Heart right ventricle (tissue), 16 donors: ENCODE measurements at regions not wholly inside any gene's neighbourhood (a gene's known extent, or its start where the extent isn't known, plus 50 kb on each side); places are given as distances from the start of the nearest gene placed in this dataset.

ENCODE experiments used
- ATAC-seq, 8 donors: fragments of 200-7000 bp; cut with Tn5 transposase; one replicate each; pipeline ENCODE4 v1.9.1; 2020; ENCODE audit warnings: mild to moderate bottlenecking in 8 of 8, moderate library complexity in 8 of 8, moderate number of reproducible peaks in 1 of 8
- DNase-seq, 2 donors: peaks; one replicate each; pipeline ENCODE4 v3.0.0-alpha.2; 2020
- H3K27ac ChIP-seq, 10 donors: fragments of 200-600 bp; sonication (generic) in 2 of 10; one replicate each; pipeline versions ENCODE4 v1.5.0 to v1.8.0; 2020 to 2022; ENCODE audit warnings: mild to moderate bottlenecking in 3 of 10
- H3K27me3 ChIP-seq, 7 donors: fragments of 200-600 bp; one replicate each; pipeline ENCODE4 v1.8.0; 2021 to 2022; ENCODE audit warnings: mild to moderate bottlenecking in 2 of 7
- H3K36me3 ChIP-seq, 9 donors: fragments of 200-600 bp; sonication (generic) in 1 of 9; one replicate each; pipeline versions ENCODE4 v1.5.0 to v1.8.0; 2020 to 2022; ENCODE audit warnings: mild to moderate bottlenecking in 2 of 9
- H3K4me1 ChIP-seq, 9 donors: fragments of 200-600 bp; sonication (generic) in 1 of 9; one replicate each; pipeline versions ENCODE4 v1.5.0 to v1.8.0; 2020 to 2022; ENCODE audit warnings: mild to moderate bottlenecking in 4 of 9
- H3K4me3 ChIP-seq, 10 donors: fragments of 200-600 bp; sonication (generic) in 2 of 10; one replicate each; pipeline versions ENCODE4 v1.5.0 to v1.8.0; 2020 to 2022; ENCODE audit warnings: mild to moderate bottlenecking in 7 of 10, moderate library complexity in 2 of 10
- H3K9me3 ChIP-seq, 11 donors: fragments of 200-600 bp in 10 of 11; sonication (generic) in 2 of 11; one replicate each; pipeline versions ENCODE4 v1.5.0 to v1.8.0; 2013 to 2022; ENCODE audit warnings: mild to moderate bottlenecking in 2 of 11, control low read depth in 1 of 11, moderate library complexity in 1 of 11
- CTCF ChIP-seq, 9 donors: fragments of 200-600 bp; sonication (generic) in 2 of 9; IDR thresholded peaks; one replicate each; pipeline versions ENCODE4 v1.5.0 to v1.8.0; 2021 to 2022; ENCODE audit warnings: antibody characterized with exemption in 9 of 9, mild to moderate bottlenecking in 5 of 9, moderate library complexity in 1 of 9
- WGBS, 2 donors: extraction: QIAGEN DNeasy Blood & Tissue Kit; methylation state at CpG; one replicate each; pipeline ENCODE4 v1.1.7; 2013; ENCODE audit warnings: inconsistent platforms in 1 of 2; 5-methylcytosine and 5-hydroxymethylcytosine counted together
- intact Hi-C, 10 donors: fragments of 100-400 bp; cut with DNase I; formaldehyde crosslinking; loops; one replicate each; pipeline versions ENCODE4 v1.11.1 to v1.14.2; 2022
- donor health status: Arrhythmogenic right ventricular cardiomyopathy.
- donor health status: ischemic (EF 13 %, LVEDD 7.1; RV severe dilation, severe dysfunction).
- donor health status: healthy with polysubstance abuse.
- donor health status: DM: no; HTN: yes; CAD: no.
- donor health status: DM: no; HTN: no; CAD: no.
- donor health status: ischemic (EF 25% LVEDD 6.9; RV normal size, moderate dysfunction).
- donor health status: ischemic (EF 25% LVEDD 5.7; RV mildly dilated, moderate dysfunction).
- donor health status: healthy.
- donor health status: DM: yes; HTN: yes; CAD: no.
- donor health status: Ischemic cardiomyopathy.
- donor health status: ischemic (EF 35%, LVEDD 5.7; RV mildly dilated, moderate dysfunction).
- donor health status: nonischemic (EF 11% LVEDD 7.7; RV severe dilation, severe dysfunction).
- donor health status: DM: yes; HTN: yes; CAD: no.
- donor health status: PGD.
- donor health status: ischemic (EF 29% LVEDD 5.4; RV normal size, mild dysfunction).
- donor health status: nonischemic (EF 23%, LVEDD 6.1; RV moderate dilation, normal function).

GRCh38 chr11:127191689-127192088 is 191.1 kb upstream of the KIRREL3 start:
- no peak for ATAC-seq
- Histone ChIP-seq H3K36me3 (no peaks in the 10 kb centered on the region), H3K4me3 (no peak overlapping the region), H3K27ac (no peak overlapping the region), H3K9me3 (no peaks in the 10 kb centered on the region), H3K4me1 (peaks cover 0 to 7% (median 0%) of the 10 kb centered on the region in 9 donors), H3K27me3 (peaks cover 0 to 15% (median 0%) of the 10 kb centered on the region in 7 donors)
- no peak for TF ChIP-seq CTCF (IDR thresholded peaks at IDR 0.05)
- no peak for DNase-seq
- intact Hi-C loops, result loop anchor here in 1 of 10 donors (2.0 kb wide), 1 partner anchor 33 kb away; no protein-coding TSS in a partner anchor
- WGBS, 2 donors, result 88 to 100% methylated on average over 1 of the region's 1 CpG

GRCh38 chr11:127191261-127191660 is 190.7 kb upstream of the KIRREL3 start:
- Histone ChIP-seq H3K4me1 (peaks cover 0 to 7% (median 0%) of the 10 kb centered on the region in 9 donors), H3K9me3 (no peaks in the 10 kb centered on the region), H3K4me3 (no peak overlapping the region), H3K27ac (no peak overlapping the region), H3K27me3 (peaks cover 0 to 15% (median 0%) of the 10 kb centered on the region in 7 donors), H3K36me3 (no peaks in the 10 kb centered on the region)
- DNase-seq (no peak), ATAC-seq (no peak)
- WGBS, 2 donors, result 64 to 79% methylated on average over 3 of the region's 3 CpGs
- intact Hi-C loops, result no loop called here
- no peak for TF ChIP-seq CTCF (IDR thresholded peaks at IDR 0.05)

DNA sequence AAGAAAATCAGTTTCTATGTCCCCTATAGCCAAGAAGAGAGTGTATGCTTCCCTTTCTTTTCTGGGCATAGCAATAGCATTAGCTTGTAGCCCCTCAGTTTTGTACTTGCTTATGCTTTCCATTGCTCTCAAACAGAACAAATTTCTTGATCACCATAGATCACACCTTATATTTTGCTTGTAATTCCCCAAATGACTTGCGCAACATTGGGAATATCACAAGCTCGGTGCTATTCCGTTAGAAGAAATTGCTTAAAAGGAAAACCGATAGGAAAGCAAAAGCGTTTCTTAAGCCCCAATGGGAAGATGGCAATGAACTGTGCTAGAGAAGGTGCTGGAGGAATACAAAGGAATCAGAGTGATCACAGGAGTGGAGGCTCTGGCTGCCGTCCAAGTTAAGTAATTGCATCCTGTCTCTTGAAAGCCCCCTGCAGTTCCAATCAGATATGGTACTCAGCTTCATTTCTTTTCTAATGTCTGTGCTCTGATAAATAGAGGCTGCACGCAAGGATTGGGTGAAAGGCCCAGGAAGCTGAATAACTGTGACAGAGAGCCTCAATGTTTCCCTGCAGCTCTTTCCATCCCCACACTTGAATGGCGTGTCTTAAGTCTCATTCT is 182.1 kb upstream of the KIRREL3 start:
- Histone ChIP-seq H3K27me3 (peaks cover 0 to 13% (median 0%) of the 10 kb centered on the region in 7 donors), H3K4me3 (no peak overlapping the region), H3K9me3 (no peaks in the 10 kb centered on the region), H3K27ac (no peak overlapping the region), H3K36me3 (no peaks in the 10 kb centered on the region), H3K4me1 (no peaks in the 10 kb centered on the region)
- intact Hi-C loops, result no loop called here
- ATAC-seq (no peak), DNase-seq (no peak)
- WGBS, 2 donors, result 59 to 63% methylated on average over 8 of the region's 8 CpGs
- no peak for TF ChIP-seq CTCF (IDR thresholded peaks at IDR 0.05)

- intact Hi-C loops, result no loop called here
- H3K27me3 ChIP-seq, result peaks cover 0 to 4% (median 0%) of the 10 kb centered on the region in 7 donors
- H3K36me3 ChIP-seq, result no peaks in the 10 kb centered on the region
- H3K4me3 ChIP-seq, result no peak overlapping the region
- no peak for ATAC-seq
- H3K27ac ChIP-seq, result no peak overlapping the region
- TF ChIP-seq CTCF (IDR thresholded peaks at IDR 0.05), result no peak
- 78 to 80% methylated on average over 2 of the region's 2 CpGs for whole genome bisulfite sequencing, 2 donors
- no peak for DNase-seq
- H3K9me3 ChIP-seq, result no peaks in the 10 kb centered on the region
- H3K4me1 ChIP-seq, result no peaks in the 10 kb centered on the region
These were observed 156.7 kb upstream of the KIRREL3 start for GRCh38 chr11:127157225-127157624.
